ENCODE measurements at regions not wholly inside any gene's neighbourhood (a gene's known extent, or its start where the extent isn't known, plus 50 kb on each side); places are given as distances from the start of the nearest gene placed in this dataset.

DNA sequence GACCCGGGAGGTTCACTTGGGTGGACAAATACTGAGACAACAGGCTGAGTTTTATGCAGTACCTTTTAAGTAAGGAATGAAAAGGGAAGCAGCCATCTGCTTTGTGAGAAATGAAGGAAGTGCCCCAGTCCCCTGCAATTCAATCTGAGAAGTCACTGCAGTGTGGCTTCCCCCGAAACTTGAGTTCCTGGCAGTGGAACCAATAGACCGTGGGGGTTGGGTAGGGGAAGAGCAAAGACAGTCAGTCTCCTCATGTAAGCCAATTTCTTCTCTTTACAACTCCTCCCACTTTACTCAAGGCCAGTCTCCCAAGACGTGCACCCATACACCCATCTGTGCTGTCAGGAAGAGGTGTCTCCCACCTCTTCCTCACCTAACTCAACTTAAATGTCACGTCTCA, 206.5 kb downstream of the BCAT1 start:
- TF ChIP-seq JUN (CRISPR knock-in tag; IDR thresholded peaks at IDR 0.05) (no peak), NFYB (CRISPR knock-in tag; conservative IDR thresholded peaks at IDR 0.05; ENCODE audit: low read depth) (no peak), CTCF (IDR thresholded peaks at IDR 0.05) (no peak), FOXP1 (CRISPR knock-in tag; IDR thresholded peaks at IDR 0.05; ENCODE audit: borderline replicate concordance) (no peak), TCF7 (CRISPR knock-in tag; IDR thresholded peaks at IDR 0.05; ENCODE audit: low read depth) (no peak), NR2C2 (CRISPR knock-in tag; IDR thresholded peaks at IDR 0.05) (no peak), ELF4 (CRISPR knock-in tag; IDR thresholded peaks at IDR 0.05; ENCODE audit: low read depth) (no peak), NR3C1 (CRISPR knock-in tag; conservative IDR thresholded peaks at IDR 0.05; ENCODE audit: low read depth) (no peak), FOXK1 (CRISPR knock-in tag; IDR thresholded peaks at IDR 0.05) (no peak), KAT7 (CRISPR knock-in tag; IDR thresholded peaks at IDR 0.05; ENCODE audit: borderline replicate concordance) (no peak), SP1 (CRISPR knock-in tag; conservative IDR thresholded peaks at IDR 0.05) (no peak)
- TF ChIP-seq, protein P1, sequence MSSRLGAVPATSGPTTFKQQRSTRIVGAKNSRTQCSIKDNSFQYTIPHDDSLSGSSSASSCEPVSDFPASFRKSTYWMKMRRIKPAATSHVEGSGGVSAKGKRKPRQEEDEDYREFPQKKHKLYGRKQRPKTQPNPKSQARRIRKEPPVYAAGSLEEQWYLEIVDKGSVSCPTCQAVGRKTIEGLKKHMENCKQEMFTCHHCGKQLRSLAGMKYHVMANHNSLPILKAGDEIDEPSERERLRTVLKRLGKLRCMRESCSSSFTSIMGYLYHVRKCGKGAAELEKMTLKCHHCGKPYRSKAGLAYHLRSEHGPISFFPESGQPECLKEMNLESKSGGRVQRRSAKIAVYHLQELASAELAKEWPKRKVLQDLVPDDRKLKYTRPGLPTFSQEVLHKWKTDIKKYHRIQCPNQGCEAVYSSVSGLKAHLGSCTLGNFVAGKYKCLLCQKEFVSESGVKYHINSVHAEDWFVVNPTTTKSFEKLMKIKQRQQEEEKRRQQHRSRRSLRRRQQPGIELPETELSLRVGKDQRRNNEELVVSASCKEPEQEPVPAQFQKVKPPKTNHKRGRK (CRISPR knock-in tag; IDR thresholded peaks at IDR 0.05; ENCODE audit: borderline replicate concordance), result no peak
- TF ChIP-seq, protein P2, sequence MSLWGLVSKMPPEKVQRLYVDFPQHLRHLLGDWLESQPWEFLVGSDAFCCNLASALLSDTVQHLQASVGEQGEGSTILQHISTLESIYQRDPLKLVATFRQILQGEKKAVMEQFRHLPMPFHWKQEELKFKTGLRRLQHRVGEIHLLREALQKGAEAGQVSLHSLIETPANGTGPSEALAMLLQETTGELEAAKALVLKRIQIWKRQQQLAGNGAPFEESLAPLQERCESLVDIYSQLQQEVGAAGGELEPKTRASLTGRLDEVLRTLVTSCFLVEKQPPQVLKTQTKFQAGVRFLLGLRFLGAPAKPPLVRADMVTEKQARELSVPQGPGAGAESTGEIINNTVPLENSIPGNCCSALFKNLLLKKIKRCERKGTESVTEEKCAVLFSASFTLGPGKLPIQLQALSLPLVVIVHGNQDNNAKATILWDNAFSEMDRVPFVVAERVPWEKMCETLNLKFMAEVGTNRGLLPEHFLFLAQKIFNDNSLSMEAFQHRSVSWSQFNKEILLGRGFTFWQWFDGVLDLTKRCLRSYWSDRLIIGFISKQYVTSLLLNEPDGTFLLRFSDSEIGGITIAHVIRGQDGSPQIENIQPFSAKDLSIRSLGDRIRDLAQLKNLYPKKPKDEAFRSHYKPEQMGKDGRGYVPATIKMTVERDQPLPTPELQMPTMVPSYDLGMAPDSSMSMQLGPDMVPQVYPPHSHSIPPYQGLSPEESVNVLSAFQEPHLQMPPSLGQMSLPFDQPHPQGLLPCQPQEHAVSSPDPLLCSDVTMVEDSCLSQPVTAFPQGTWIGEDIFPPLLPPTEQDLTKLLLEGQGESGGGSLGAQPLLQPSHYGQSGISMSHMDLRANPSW (CRISPR knock-in tag; conservative IDR thresholded peaks at IDR 0.05; ENCODE audit: low read depth), result no peak

All from WTC11 (cell line).